ENCODE measurements at regions not wholly inside any gene's neighbourhood (a gene's known extent, or its start where the extent isn't known, plus 50 kb on each side); places are given as distances from the start of the nearest gene placed in this dataset.

- TF ChIP-seq CTCF (IDR thresholded peaks at IDR 0.05; ENCODE audit: insufficient read depth, low read length, poor library complexity, severe bottlenecking) (no peak), EZH2phosphoT487 (conservative IDR thresholded peaks at IDR 0.05; ENCODE audit: low read length) (no peak)
Measured at GRCh38 chr2:168401771-168402170, 54.3 kb upstream of the CERS6 start.
